Neural crest cell (in vitro differentiated cells): ENCODE measurements at regions not wholly inside any gene's neighbourhood (a gene's known extent, or its start where the extent isn't known, plus 50 kb on each side); places are given as distances from the start of the nearest gene placed in this dataset.

Experiments
- DNase-seq: peaks from one replicate; pipeline ENCODE4 v3.0.0; 2021; ENCODE audit warnings: low read depth, mixed read lengths, low spot score
- H3K27ac Mint-ChIP-seq: one replicate; pipeline ENCODE4 v1.8.0; 2021; ENCODE audit warnings: mild to moderate bottlenecking, mixed read lengths; ENCODE audit not compliant: unreplicated experiment
- H3K27me3 Mint-ChIP-seq: 2 replicates; pipeline ENCODE4 v1.8.0; 2021; ENCODE audit warnings: low read depth, mild to moderate bottlenecking, mixed read lengths
- H3K36me3 Mint-ChIP-seq: 2 replicates; pipeline ENCODE4 v1.8.0; 2021; ENCODE audit warnings: low read depth, mild to moderate bottlenecking, mixed read lengths
- H3K4me1 Mint-ChIP-seq: 2 replicates; pipeline ENCODE4 v1.8.0; 2021; ENCODE audit warnings: mixed read lengths
- H3K4me3 Mint-ChIP-seq: one replicate; pipeline ENCODE4 v1.8.0; 2021; ENCODE audit warnings: mild to moderate bottlenecking, mixed read lengths
- H3K9me3 Mint-ChIP-seq: 2 replicates; pipeline ENCODE4 v1.8.0; 2021; ENCODE audit warnings: mixed read lengths
- TF ChIP-seq, protein P1 (sequence below): fragments of 200-600 bp; sonication (generic); conservative IDR thresholded peaks from 2 replicates; pipeline ENCODE4 v1.5.0; 2021; ENCODE audit warnings: antibody characterized with exemption, mild to moderate bottlenecking

DNA sequence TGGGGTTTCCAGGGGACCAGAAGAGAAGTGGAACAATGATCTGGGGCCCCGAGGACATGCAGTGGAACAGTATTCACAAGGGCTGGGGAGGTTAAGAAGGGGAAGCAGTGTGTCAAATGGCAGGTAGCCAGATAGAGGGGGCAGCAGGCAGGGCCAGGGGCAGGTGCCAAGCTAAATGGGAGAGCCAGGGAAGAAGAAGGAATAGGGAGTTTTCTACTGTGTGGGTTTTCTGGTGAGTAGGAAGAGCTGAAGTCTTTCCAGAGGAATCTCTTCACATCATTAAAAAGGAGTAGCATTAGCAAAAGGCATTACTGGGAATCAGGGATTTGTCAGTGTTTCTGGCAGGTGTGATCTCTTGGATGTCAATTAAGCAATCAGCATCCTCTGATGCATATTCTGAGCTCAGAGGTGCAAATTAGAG lies 55.8 kb downstream of the IRAG1 start:
- Mint-ChIP-seq H3K27ac (no peak overlapping the region), H3K36me3 (no peaks in the 10 kb centered on the region), H3K4me1 (peaks cover 38% of the 10 kb centered on the region), H3K4me3 (no peak overlapping the region), H3K27me3 (no peaks in the 10 kb centered on the region), H3K9me3 (no peaks in the 10 kb centered on the region)
- no peak for DNase-seq
- TF ChIP-seq, protein P1, sequence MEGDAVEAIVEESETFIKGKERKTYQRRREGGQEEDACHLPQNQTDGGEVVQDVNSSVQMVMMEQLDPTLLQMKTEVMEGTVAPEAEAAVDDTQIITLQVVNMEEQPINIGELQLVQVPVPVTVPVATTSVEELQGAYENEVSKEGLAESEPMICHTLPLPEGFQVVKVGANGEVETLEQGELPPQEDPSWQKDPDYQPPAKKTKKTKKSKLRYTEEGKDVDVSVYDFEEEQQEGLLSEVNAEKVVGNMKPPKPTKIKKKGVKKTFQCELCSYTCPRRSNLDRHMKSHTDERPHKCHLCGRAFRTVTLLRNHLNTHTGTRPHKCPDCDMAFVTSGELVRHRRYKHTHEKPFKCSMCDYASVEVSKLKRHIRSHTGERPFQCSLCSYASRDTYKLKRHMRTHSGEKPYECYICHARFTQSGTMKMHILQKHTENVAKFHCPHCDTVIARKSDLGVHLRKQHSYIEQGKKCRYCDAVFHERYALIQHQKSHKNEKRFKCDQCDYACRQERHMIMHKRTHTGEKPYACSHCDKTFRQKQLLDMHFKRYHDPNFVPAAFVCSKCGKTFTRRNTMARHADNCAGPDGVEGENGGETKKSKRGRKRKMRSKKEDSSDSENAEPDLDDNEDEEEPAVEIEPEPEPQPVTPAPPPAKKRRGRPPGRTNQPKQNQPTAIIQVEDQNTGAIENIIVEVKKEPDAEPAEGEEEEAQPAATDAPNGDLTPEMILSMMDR, result no peak

GRCh38 chr11:10634407-10634806 lies 59.1 kb downstream of the IRAG1 start:
- DNase-seq, result no peak
- Mint-ChIP-seq H3K9me3 (no peaks in the 10 kb centered on the region), H3K4me3 (no peak overlapping the region), H3K27me3 (no peaks in the 10 kb centered on the region), H3K27ac (no peak overlapping the region), H3K4me1 (peaks cover 25% of the 10 kb centered on the region), H3K36me3 (no peaks in the 10 kb centered on the region)
- TF ChIP-seq, protein P1, result no peak

GRCh38 chr11:10633261-10633660 lies 60.3 kb downstream of the IRAG1 start:
- no peak overlapping the region for H3K4me3 Mint-ChIP-seq
- DNase-seq, result no peak
- peaks cover 16% of the 10 kb centered on the region for H3K4me1 Mint-ChIP-seq
- TF ChIP-seq, protein P1, result no peak
- H3K36me3 Mint-ChIP-seq, result no peaks in the 10 kb centered on the region
- H3K27ac Mint-ChIP-seq, result no peak overlapping the region
- no peaks in the 10 kb centered on the region for H3K9me3 Mint-ChIP-seq
- no peaks in the 10 kb centered on the region for H3K27me3 Mint-ChIP-seq

DNA sequence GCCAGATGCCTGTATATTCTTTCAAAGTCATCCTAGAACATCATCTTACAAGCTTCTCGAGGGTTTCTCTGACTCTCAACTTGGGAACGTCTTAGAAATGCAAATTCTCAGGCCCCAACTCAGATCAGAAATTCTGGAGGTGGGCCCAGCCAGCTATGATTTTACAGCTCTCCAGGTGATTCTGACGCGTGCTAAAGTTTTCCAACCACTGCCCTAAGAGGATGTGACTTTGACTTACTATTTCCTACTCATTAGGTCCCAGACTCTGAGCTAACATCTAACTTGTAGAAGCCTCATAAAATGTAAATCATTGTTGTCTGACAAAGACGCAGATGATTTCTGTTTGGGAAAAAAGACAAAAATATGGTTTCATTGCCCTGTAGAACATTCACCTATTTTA lies 61.1 kb downstream of the IRAG1 start:
- H3K36me3 Mint-ChIP-seq, result no peaks in the 10 kb centered on the region
- peaks cover 8% of the 10 kb centered on the region for H3K4me1 Mint-ChIP-seq
- no peak overlapping the region for H3K4me3 Mint-ChIP-seq
- DNase-seq, result no peak
- no peaks in the 10 kb centered on the region for H3K9me3 Mint-ChIP-seq
- TF ChIP-seq, protein P1, result no peak
- no peak overlapping the region for H3K27ac Mint-ChIP-seq
- no peaks in the 10 kb centered on the region for H3K27me3 Mint-ChIP-seq

DNA sequence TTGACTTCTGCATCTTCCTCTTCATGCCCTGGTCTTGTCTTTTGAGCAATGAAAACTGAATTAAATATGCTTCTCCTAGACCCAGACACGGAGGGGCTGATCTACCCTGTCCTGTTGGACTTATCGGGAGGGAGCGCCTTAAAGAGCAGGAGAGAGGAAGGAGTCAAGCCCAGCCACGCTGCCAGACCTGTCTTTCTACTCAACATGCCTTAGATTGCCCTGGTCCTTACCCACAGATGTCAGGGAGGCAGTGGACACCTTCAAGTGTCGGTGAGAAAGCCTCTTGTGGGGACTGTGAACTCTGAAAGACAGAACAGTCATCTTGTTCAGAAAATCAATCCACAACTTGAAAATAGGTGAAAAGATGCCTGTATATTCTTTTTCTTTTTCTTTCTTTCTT lies 61.8 kb downstream of the IRAG1 start:
- DNase-seq, result no peak
- TF ChIP-seq, protein P1, result no peak
- Mint-ChIP-seq H3K36me3 (no peaks in the 10 kb centered on the region), H3K4me1 (peaks cover 3% of the 10 kb centered on the region), H3K27ac (no peak overlapping the region), H3K4me3 (no peak overlapping the region), H3K9me3 (no peaks in the 10 kb centered on the region), H3K27me3 (no peaks in the 10 kb centered on the region)
